H4 (cell line): ENCODE measurements at regions not wholly inside any gene's neighbourhood (a gene's known extent, or its start where the extent isn't known, plus 50 kb on each side); places are given as distances from the start of the nearest gene placed in this dataset.
"Not testable (repeated sequence)": the region's sequence is repeated elsewhere in the genome, so short reads cannot be mapped to it uniquely, and the experiment has no call there.

ENCODE experiments used
- DNase-seq: peaks from one replicate; pipeline ENCODE4 v3.0.0-alpha.2; 2015; ENCODE audit warnings: low spot score

DNA sequence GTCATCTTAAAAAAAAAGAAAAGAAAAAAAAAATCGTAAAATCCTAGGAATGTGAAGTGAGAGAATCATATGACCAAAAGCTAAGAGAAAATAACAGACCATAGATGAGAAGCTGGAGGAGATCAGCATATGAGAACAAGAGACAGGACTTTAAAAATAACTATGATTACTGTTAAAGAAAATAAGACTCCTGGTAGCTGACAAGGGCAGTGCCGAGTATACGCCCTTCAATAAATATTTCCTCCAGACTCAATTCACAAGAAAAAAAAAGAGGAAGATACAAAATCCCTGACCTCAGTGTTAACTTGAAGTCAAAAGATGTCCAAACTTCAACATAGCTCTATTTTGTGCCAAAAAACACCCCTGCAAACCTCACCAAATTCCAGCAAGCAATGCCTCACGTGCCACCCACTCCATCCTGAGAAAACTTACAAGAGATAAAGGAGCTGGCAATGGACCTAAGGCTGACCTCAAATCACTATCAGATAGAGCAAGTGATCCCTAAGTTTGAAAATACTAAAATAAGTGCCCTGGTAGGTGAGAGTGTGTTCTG is 817.2 kb downstream of the SOCS6 start:
- no peak for DNase-seq

DNA sequence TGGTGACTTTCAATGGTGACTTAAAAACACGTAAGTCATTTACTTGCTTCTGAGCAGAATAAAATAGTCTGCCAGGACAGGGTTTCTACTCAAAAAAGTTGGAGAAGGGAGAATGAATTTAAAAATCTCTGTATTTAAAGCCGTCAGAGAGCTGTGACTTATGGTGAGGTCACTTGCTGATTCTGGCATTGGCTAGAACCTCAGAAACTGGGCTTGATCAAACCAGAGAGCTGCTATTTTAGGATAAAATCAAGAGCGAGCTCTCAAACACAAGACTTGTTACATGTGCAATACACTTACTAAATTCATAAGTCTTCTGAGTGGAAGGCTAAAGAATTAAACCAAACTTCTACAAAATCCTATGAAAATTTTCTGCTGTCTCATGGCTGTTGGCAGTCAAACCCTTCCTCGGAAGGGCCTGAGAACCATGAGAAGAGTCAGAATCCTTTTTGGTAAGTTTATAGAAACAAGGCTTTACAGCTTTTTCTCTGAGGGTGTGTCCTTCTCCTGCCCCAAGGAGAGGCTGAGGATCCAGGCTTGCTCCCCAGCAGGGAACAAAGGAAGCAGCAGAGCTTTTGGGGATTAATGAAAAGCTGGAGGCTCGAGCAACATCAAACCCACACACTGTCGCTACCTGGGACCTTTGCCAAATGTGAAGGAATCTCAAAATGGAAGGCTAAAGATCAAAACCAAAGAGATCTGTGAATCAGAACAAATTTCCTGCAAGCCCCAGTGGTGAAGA is 816.4 kb downstream of the SOCS6 start:
- peak; percentile 66 for DNase-seq

DNA sequence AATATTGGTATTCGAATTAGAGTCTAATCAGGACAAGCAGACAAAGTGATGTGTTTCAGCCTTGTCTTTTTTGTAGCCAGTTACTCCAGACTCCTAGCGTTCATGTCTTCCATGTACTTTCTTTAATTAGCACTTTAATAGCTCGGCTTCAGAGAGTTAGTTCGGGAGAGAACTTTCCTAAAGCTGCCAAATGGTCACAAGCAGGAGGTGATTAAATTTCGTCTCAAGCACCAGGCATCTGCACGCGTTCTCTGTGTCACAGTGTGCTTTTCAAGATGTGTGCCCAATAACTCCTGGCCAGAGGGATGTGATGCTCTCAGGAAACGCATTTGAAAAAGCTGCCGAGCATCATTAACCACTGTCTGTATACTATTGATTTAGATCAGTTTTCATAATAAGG is 790.8 kb downstream of the SOCS6 start:
- no peak for DNase-seq

DNA sequence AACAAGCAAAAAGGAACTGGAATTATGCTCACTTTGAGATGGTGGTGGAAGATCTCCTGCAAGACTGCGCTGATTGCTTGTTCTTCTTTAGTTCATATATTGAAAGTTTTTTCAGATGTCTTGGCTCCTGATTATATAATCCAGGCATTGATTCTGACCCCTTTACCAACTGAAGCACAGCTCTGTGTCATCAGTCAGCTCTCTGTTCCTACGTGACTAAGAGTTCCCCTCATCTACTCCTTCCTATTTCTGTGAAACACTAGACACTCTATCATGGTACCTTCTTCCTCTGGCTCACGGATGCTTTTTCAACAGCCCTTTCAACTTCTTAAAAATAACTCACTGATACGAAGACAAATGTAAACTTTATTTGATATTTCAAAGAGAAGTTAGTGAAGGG is 788.6 kb downstream of the SOCS6 start:
- DNase-seq: no peak

GRCh38 chr18:71075147-71075546 is 786.3 kb downstream of the SOCS6 start:
- DNase-seq: no peak

DNA sequence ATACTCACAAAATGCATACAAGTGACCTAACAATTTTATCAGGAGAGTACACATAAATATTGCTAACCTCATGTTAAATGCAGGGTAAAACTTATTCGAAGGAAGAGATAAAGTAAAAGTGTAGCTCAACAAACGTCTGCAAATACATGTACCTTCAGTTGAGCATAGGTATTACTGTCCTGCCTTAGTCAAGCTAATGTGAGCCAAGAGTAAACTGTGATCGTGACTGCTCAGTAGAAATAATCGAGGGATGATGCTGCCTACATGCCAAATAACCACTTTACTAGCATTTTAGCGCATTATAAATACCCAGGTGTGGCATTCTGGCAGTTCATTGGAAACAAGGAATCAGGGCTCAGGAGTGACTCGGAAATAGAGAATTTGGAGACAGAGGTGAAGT is 779.5 kb downstream of the SOCS6 start:
- DNase-seq: no peak

- DNase-seq: no peak
Observed at GRCh38 chr18:71049893-71050292, 761.0 kb downstream of the SOCS6 start.

GRCh38 chr18:71047882-71048281 is 759.0 kb downstream of the SOCS6 start:
- no peak for DNase-seq

DNA sequence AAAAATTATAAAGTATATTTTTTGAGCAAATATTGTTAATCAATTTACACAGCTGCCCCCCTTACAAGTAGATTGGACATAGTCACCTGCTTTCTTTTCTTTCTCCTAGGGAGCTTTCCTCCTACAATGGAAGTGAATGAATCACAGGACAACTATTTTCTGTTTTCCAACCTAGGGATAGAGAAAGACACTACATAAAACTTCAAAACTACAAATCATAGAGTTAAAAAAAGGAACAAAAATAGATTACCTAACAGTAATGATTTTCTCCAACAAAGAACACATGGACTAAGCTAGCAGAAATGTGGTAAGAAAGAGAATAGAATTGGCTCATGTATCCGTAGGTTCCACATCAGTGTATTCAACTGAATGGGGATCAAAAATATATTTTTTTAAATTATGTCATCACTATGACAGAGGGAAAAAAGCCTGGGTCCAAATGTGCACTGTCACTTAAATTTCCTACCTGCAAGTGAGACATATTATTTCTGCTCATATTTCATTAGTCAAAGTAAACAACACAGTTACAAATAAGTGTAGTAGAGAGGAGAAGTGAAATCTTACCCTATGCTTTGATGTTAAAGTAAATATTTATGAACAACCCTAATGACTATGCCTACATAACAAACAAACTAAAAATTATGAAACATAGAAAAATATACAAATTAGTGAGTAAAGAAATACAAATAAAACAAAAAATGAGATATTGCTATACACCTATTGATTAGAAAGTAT is 756.7 kb downstream of the SOCS6 start:
- DNase-seq: no peak

GRCh38 chr18:71040161-71040560 is 751.3 kb downstream of the SOCS6 start:
- DNase-seq: no peak

DNA sequence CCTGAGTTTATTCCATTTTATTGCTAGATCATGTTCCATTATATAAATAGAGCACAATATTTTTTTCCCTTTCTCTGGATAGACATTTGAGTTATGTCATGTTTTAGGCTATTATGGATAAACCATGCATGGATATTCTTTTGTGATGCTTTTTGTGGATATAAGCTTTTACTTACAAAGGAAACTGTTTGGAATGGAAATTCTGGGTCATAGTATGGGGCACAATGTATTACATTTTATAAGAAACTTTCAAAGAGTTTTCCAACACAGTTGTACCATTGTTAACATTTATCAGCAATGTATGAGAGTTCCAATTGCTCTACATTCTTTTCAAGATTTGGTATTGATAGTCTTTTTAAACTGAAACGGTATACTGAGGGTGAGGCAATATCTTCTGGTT is 749.4 kb downstream of the SOCS6 start:
- DNase-seq: no peak

- no peak for DNase-seq
Observed at GRCh38 chr18:71036783-71037182, 747.9 kb downstream of the SOCS6 start.

DNA sequence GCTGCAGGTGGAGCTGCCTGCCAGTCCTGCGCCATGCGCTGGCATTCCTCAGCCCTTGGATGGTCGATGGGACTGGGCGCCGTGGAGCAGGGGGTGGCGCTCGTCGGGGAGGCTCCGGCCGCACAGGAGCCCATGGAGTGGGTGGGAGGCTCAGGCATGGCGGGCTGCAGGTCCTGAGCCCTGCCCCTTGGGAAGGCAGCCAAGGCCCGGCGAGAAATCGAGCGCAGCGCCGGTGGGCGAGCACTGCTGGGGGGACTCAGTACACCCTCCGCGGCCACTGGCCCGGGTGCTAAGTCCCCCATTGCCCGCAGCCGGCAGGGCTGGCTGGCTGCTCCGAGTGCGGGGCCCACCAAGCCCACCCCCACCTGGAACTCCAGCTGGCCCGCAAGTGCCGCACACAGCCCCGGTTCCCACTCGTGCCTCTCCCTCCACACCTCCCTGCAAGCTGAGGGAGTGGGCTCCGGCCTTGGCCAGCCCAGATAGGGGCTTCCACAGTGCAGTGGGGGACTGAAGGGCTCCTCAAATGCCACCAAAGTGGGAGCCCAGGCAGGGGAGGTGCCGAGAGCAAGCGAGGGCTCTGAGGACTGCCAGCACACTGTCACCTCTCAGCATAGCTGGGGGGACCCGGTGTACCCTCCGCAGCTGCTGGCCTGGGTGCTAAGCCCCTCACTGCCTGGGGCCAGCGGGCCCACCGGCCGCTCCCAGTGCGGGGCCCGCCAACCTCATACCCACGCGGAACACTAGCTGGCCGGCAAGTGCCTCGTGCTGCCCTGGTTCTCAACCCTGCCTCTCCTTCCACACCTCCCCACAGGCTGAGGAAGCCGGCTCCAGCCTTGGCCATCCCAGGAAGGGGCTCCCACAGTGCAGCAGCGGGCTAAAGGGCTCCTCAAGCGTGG is 742.7 kb downstream of the SOCS6 start:
- DNase-seq: not testable (repeated sequence)

- DNase-seq: not testable (repeated sequence)
Observed at GRCh38 chr18:71030085-71030484, 741.2 kb downstream of the SOCS6 start.

DNA sequence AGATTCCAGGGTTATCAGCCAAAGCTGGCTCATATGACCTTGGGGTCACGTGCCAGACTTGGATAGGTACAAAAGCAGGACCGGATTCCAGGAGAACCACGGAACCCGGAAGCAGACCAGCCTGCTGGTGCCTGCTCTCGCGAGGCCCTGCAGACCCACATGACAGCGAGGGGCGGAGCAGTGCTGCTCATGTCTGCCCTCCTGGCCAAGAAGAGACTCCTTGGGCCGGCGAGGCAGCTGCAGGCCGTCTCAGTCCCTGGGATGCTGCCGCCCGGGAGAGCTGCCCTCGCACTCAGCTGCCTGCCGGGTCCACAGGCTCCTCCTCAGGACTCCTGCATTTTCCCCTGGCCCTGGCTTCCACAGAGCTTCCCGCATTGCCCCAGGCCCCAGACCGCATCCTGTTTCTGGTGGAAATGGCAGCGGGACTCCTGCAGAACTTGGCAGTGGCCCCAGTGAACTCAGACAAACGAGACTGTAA is 739.5 kb downstream of the SOCS6 start:
- peak; percentile 97 for DNase-seq

- DNase-seq: no peak
Observed at GRCh38 chr18:71027531-71027930, 738.7 kb downstream of the SOCS6 start.

DNA sequence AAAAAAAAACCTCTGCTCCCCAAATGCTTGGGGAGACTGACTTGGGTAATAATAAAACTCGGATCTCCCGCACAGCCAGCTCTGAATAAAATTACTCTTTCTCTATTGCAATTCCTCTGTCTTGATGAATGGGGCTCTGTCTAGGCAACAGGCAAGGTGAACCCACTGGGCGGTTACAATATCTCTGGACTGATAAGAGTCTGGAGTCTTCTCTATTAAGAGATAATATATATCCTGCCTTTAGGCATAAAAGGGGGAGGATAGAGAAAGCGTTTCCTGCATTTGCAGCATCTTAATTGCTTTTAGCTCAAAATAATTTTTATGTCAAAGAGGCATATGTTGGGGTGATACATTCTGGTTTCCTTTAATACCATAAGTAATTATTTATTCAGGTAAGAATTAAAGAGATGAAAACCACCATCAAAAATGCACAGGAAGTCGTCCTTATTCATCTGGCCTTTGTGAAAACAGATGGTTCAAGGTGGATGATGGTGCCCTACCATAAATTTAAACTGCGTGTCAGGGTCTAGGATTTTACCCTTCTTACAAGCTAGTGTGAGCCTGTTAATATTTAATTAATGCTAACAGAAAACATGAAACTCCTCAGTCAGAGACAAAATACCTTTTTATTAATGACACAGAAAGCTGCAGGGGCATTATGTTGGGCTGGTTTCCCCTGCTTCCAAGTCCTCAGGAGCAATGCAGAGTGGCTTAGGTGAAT is 736.8 kb downstream of the SOCS6 start:
- DNase-seq: no peak

- DNase-seq: no peak
Observed at GRCh38 chr18:71022389-71022788, 733.5 kb downstream of the SOCS6 start.

- no peak for DNase-seq
Observed at GRCh38 chr18:71021030-71021362, 732.2 kb downstream of the SOCS6 start.

- no peak for DNase-seq
Observed at GRCh38 chr18:71020342-71021029, 731.6 kb downstream of the SOCS6 start.

DNA sequence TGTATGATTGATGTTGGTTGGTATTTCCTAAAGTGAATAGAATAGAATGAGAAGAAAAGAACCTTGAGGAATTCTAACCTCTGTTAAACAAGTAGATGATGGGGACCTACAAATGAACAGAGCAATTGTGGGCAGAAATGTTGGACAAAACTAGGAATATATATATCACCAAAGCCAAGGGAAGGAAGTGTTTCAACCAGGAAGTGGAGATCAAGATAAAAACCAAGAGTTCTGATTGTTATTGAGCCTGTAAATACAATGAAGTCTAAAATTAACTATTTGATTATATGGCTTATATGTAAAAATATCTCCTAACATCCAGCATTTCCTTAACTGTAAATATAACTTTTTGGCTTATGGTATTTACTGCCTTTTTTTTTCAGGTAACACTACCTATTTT is 730.0 kb downstream of the SOCS6 start:
- DNase-seq: no peak
